CD8-positive, alpha-beta memory T cell (primary cell): ENCODE measurements at regions not wholly inside any gene's neighbourhood (a gene's known extent, or its start where the extent isn't known, plus 50 kb on each side); places are given as distances from the start of the nearest gene placed in this dataset.

Experiments
- CTCF ChIA-PET: fragments of 350-600 bp; sonication (Branson Sonifier 250); formaldehyde crosslinking; loops from one replicate; lab custom pipeline; 2021; ENCODE audit warnings: antibody characterized with exemption; lab: Charles Lee
- POLR2A ChIA-PET: fragments of 350-600 bp; sonication (Branson Sonifier 250); formaldehyde crosslinking; loops from one replicate; lab custom pipeline; 2021; ENCODE audit warnings: antibody characterized with exemption; lab: Charles Lee
- DNase-seq, 5 donors: peaks; one replicate each; pipeline versions ENCODE4 v3.0.0 to v3.0.0-alpha.2; 2020 to 2022; ENCODE audit warnings: mixed read lengths in 1 of 5
- H3K27ac ChIP-seq: one replicate; pipeline ENCODE4 v1.7.0; 2013; ENCODE audit warnings: low read depth, mild to moderate bottlenecking, low read length, moderate library complexity
- H3K27me3 ChIP-seq: 2 replicates; pipeline ENCODE4 v1.7.0; 2013; ENCODE audit warnings: low read length, mild to moderate bottlenecking; ENCODE audit not compliant: insufficient read depth, poor library complexity, severe bottlenecking
- H3K36me3 ChIP-seq: 2 replicates; pipeline ENCODE4 v1.7.0; 2013; ENCODE audit warnings: mild to moderate bottlenecking, low read length, moderate library complexity; ENCODE audit not compliant: insufficient read depth
- H3K4me1 ChIP-seq: 2 replicates; pipeline ENCODE4 v1.7.0; 2013; ENCODE audit warnings: mild to moderate bottlenecking, low read length, moderate library complexity; ENCODE audit not compliant: insufficient read depth
- H3K4me3 ChIP-seq: 2 replicates; pipeline ENCODE4 v1.7.0; 2013; ENCODE audit warnings: mild to moderate bottlenecking, low read length
- H3K9me3 ChIP-seq: 2 replicates; pipeline ENCODE4 v1.7.0; 2013; ENCODE audit warnings: mild to moderate bottlenecking, low read length
- H3K27ac Mint-ChIP-seq, 8 donors: one replicate each; pipeline ENCODE4 v1.8.0; 2020 to 2021; ENCODE audit warnings: mixed read lengths in 8 of 8, mild to moderate bottlenecking in 6 of 8, inconsistent platforms in 3 of 8, moderate library complexity in 3 of 8
- H3K27me3 Mint-ChIP-seq, 2 donors: one replicate each; pipeline ENCODE4 v1.8.0; 2020 to 2021; ENCODE audit warnings: mixed read lengths in 2 of 2, mild to moderate bottlenecking in 1 of 2, moderate library complexity in 1 of 2
- H3K36me3 Mint-ChIP-seq, 3 donors: one replicate each; pipeline ENCODE4 v1.8.0; 2020 to 2021; ENCODE audit warnings: mixed read lengths in 3 of 3, inconsistent platforms in 1 of 3, mild to moderate bottlenecking in 1 of 3
- H3K4me1 Mint-ChIP-seq, 3 donors: one replicate each; pipeline ENCODE4 v1.8.0; 2020 to 2021; ENCODE audit warnings: mixed read lengths in 3 of 3, inconsistent platforms in 1 of 3, mild to moderate bottlenecking in 1 of 3
- H3K4me3 Mint-ChIP-seq, 7 donors: one replicate each; pipeline ENCODE4 v1.8.0; 2020 to 2021; ENCODE audit warnings: mixed read lengths in 7 of 7, mild to moderate bottlenecking in 6 of 7, moderate library complexity in 4 of 7, inconsistent platforms in 2 of 7
- H3K9me3 Mint-ChIP-seq, 5 donors: one replicate each; pipeline ENCODE4 v1.8.0; 2020 to 2022; ENCODE audit warnings: mixed read lengths in 5 of 5, mild to moderate bottlenecking in 3 of 5, moderate library complexity in 2 of 5, inconsistent platforms in 1 of 5

DNA sequence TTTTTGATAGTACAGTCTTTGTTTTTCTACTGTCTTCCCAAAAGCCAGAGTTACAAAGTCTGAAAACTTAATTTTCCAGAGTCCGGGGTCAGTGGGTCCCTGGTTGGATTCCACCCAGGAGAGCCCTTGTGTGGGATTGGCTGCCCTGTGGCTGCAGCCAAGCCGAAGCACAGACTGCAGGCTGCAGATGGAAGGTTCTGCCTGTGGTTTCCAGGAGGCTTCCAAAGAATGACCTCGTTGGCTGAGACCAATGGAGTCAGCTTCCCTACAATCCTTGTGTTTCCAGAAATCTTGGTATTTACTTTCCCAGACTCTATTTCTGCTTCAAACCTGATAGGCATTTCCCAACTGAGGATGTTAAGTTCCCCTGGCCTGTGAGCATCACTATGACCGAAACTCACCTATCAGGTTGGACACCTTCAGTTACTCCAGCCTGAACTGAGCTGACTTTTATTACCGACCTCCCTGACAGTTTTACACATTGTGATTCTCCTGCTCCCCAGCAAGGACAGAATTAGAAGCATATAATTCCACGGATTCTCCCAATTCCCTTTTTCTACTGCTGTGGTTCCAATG, 117.5 kb upstream of the CCDC68 start:
- Mint-ChIP-seq H3K4me3 (no peak overlapping the region), H3K27me3 (peaks cover 0 to 9% of the 10 kb centered on the region in 2 donors), H3K4me1 (no peaks in the 10 kb centered on the region), H3K9me3 (peaks cover 0 to 2% (median 0%) of the 10 kb centered on the region in 5 donors), H3K36me3 (no peaks in the 10 kb centered on the region), H3K27ac (no peak overlapping the region)
- CTCF ChIA-PET = no interaction called here
- no peaks in the 10 kb centered on the region for H3K4me1 ChIP-seq
- no peak overlapping the region for H3K4me3 ChIP-seq
- H3K27me3 ChIP-seq = no peaks in the 10 kb centered on the region
- no peaks in the 10 kb centered on the region for H3K36me3 ChIP-seq
- no peaks in the 10 kb centered on the region for H3K9me3 ChIP-seq
- DNase-seq = no peak
- H3K27ac ChIP-seq = no peak overlapping the region
- POLR2A ChIA-PET = no interaction called here

- H3K27me3 Mint-ChIP-seq = peaks cover 0 to 5% of the 10 kb centered on the region in 2 donors
- DNase-seq = no peak
- ChIA-PET POLR2A (no interaction called here), CTCF (no interaction called here)
- Histone ChIP-seq H3K27me3 (no peaks in the 10 kb centered on the region), H3K4me1 (no peaks in the 10 kb centered on the region), H3K9me3 (no peaks in the 10 kb centered on the region), H3K4me3 (no peak overlapping the region), H3K36me3 (no peaks in the 10 kb centered on the region), H3K27ac (no peak overlapping the region)
- no peaks in the 10 kb centered on the region for H3K36me3 Mint-ChIP-seq
- no peak overlapping the region for H3K27ac Mint-ChIP-seq
- H3K4me1 Mint-ChIP-seq = no peaks in the 10 kb centered on the region
- peaks cover 0 to under 1% (median 0%) of the 10 kb centered on the region in 5 donors for H3K9me3 Mint-ChIP-seq
- H3K4me3 Mint-ChIP-seq = no peak overlapping the region
Measured at GRCh38 chr18:55073834-55074233, 114.6 kb upstream of the CCDC68 start.

GRCh38 chr18:55073116-55073515, 113.9 kb upstream of the CCDC68 start:
- peaks cover 0 to 3% of the 10 kb centered on the region in 2 donors for H3K27me3 Mint-ChIP-seq
- no peak for DNase-seq
- ChIA-PET POLR2A (no interaction called here), CTCF (no interaction called here)
- Histone ChIP-seq H3K9me3 (no peaks in the 10 kb centered on the region), H3K27ac (no peak overlapping the region), H3K36me3 (no peaks in the 10 kb centered on the region), H3K27me3 (no peaks in the 10 kb centered on the region), H3K4me1 (no peaks in the 10 kb centered on the region), H3K4me3 (no peak overlapping the region)
- H3K36me3 Mint-ChIP-seq = no peaks in the 10 kb centered on the region
- H3K27ac Mint-ChIP-seq = no peak overlapping the region
- H3K4me3 Mint-ChIP-seq = no peak overlapping the region
- H3K4me1 Mint-ChIP-seq = no peaks in the 10 kb centered on the region
- H3K9me3 Mint-ChIP-seq = peaks cover 0 to 3% (median 0%) of the 10 kb centered on the region in 5 donors

DNA sequence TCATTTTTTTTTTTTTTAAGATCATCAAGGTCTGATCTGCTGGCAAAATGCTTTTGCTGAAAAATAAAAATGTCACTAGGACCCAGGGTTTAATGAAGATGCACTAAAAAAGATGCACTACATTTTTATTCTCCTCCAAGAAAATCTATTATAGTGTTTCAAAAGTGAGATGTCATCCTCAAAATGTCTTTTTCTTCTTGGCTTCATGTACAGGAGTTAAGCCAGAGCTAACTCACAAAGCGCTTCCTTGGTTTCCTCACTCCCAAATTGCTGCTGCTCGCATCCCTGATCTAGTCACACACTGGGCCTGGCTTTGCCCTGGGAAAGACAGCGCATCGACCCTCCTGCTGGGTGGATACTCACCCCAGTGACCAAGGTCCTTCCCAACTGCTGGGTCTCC, 113.4 kb upstream of the CCDC68 start:
- no peak overlapping the region for H3K4me3 Mint-ChIP-seq
- Histone ChIP-seq H3K36me3 (no peaks in the 10 kb centered on the region), H3K4me3 (no peak overlapping the region), H3K9me3 (no peaks in the 10 kb centered on the region), H3K4me1 (no peaks in the 10 kb centered on the region), H3K27me3 (no peaks in the 10 kb centered on the region), H3K27ac (no peak overlapping the region)
- no peak for DNase-seq
- H3K27ac Mint-ChIP-seq = no peak overlapping the region
- H3K27me3 Mint-ChIP-seq = peaks cover 0 to 3% of the 10 kb centered on the region in 2 donors
- POLR2A ChIA-PET = no interaction called here
- H3K9me3 Mint-ChIP-seq = peaks cover 0 to 3% (median 0%) of the 10 kb centered on the region in 5 donors
- H3K36me3 Mint-ChIP-seq = no peaks in the 10 kb centered on the region
- CTCF ChIA-PET = interaction anchor here (0.7 kb wide), 1 partner anchor 55 kb away, joined by 3 read pairs; no protein-coding TSS in a partner anchor
- H3K4me1 Mint-ChIP-seq = no peaks in the 10 kb centered on the region

GRCh38 chr18:55072181-55072580, 112.9 kb upstream of the CCDC68 start:
- Histone ChIP-seq H3K36me3 (no peaks in the 10 kb centered on the region), H3K9me3 (no peaks in the 10 kb centered on the region), H3K27me3 (no peaks in the 10 kb centered on the region), H3K4me3 (no peak overlapping the region), H3K4me1 (no peaks in the 10 kb centered on the region), H3K27ac (no peak overlapping the region)
- Mint-ChIP-seq H3K27me3 (peaks cover 0 to 3% of the 10 kb centered on the region in 2 donors), H3K4me1 (no peaks in the 10 kb centered on the region), H3K9me3 (peaks cover 0 to 3% (median 0%) of the 10 kb centered on the region in 5 donors), H3K36me3 (no peaks in the 10 kb centered on the region), H3K4me3 (no peak overlapping the region), H3K27ac (no peak overlapping the region)
- DNase-seq = no peak
- POLR2A ChIA-PET = no interaction called here
- CTCF ChIA-PET = interaction anchor here (0.7 kb wide), 1 partner anchor 55 kb away, joined by 3 read pairs; no protein-coding TSS in a partner anchor

DNA sequence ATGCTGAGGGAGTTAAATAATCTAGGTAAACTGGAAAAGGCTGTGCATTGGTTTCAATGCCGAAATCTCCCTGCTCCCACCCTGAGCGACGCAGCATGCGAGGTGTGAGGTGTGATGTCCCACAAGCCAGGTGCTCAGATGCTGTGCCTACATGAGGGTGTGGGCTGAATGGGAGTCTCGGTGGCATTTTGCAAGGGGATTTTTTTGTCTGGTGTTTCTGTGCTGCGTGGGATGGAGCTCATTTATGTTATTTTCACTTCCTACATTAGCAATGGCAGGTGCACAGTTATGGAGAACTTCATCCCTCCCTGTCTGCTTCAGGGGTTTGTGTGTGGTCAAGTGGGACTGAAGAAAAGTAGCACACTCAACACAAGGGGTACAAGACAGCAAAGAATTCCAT, 110.2 kb upstream of the CCDC68 start:
- H3K36me3 ChIP-seq = no peaks in the 10 kb centered on the region
- H3K4me3 ChIP-seq = no peak overlapping the region
- no peaks in the 10 kb centered on the region for H3K27me3 ChIP-seq
- no peak overlapping the region for H3K27ac ChIP-seq
- CTCF ChIA-PET = no interaction called here
- H3K4me1 ChIP-seq = no peaks in the 10 kb centered on the region
- POLR2A ChIA-PET = no interaction called here
- H3K4me1 Mint-ChIP-seq = no peaks in the 10 kb centered on the region
- no peak overlapping the region for H3K27ac Mint-ChIP-seq
- H3K9me3 Mint-ChIP-seq = peaks cover 0 to 6% (median 0%) of the 10 kb centered on the region in 5 donors
- no peaks in the 10 kb centered on the region for H3K9me3 ChIP-seq
- no peak overlapping the region for H3K4me3 Mint-ChIP-seq
- H3K36me3 Mint-ChIP-seq = no peaks in the 10 kb centered on the region
- peaks cover 0 to 7% of the 10 kb centered on the region in 2 donors for H3K27me3 Mint-ChIP-seq
- no peak for DNase-seq

DNA sequence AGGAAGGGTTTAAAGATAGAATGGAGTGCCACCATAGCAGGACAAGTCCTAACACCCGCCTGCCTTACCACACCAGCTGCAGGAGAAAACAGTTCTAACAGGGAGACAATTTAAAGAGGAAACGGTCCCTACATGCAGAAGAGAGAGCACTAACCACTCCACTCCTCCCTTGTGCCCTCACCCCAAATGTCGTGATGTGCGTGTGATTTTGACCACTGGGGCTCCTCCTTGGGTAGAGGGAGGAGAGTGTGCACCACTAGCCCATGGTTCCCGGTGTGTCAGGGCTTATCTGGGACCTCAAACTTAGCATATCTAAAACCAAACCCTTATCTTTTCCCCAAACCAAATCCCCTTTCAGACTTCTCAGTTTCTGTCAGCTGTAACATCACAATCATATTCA, 105.5 kb upstream of the CCDC68 start:
- Mint-ChIP-seq H3K4me1 (no peaks in the 10 kb centered on the region), H3K27ac (no peak overlapping the region), H3K9me3 (peaks cover 0 to 6% (median 0%) of the 10 kb centered on the region in 5 donors), H3K4me3 (no peak overlapping the region), H3K36me3 (no peaks in the 10 kb centered on the region), H3K27me3 (peaks cover 0 to 4% of the 10 kb centered on the region in 2 donors)
- ChIA-PET POLR2A (no interaction called here), CTCF (no interaction called here)
- H3K27ac ChIP-seq = no peak overlapping the region
- no peaks in the 10 kb centered on the region for H3K27me3 ChIP-seq
- DNase-seq = no peak
- H3K9me3 ChIP-seq = no peaks in the 10 kb centered on the region
- no peaks in the 10 kb centered on the region for H3K4me1 ChIP-seq
- no peaks in the 10 kb centered on the region for H3K36me3 ChIP-seq
- no peak overlapping the region for H3K4me3 ChIP-seq

- Mint-ChIP-seq H3K4me3 (no peak overlapping the region), H3K9me3 (peaks cover 0 to 6% (median 0%) of the 10 kb centered on the region in 5 donors), H3K36me3 (no peaks in the 10 kb centered on the region), H3K27ac (no peak overlapping the region), H3K4me1 (no peaks in the 10 kb centered on the region), H3K27me3 (peaks cover 0 to 4% of the 10 kb centered on the region in 2 donors)
- Histone ChIP-seq H3K27me3 (no peaks in the 10 kb centered on the region), H3K36me3 (no peaks in the 10 kb centered on the region), H3K27ac (no peak overlapping the region), H3K9me3 (no peaks in the 10 kb centered on the region), H3K4me1 (no peaks in the 10 kb centered on the region), H3K4me3 (no peak overlapping the region)
- CTCF ChIA-PET = no interaction called here
- DNase-seq = no peak
- POLR2A ChIA-PET = no interaction called here
Measured at GRCh38 chr18:55064073-55064472, 104.8 kb upstream of the CCDC68 start.
